ENCODE measurements at regions not wholly inside any gene's neighbourhood (a gene's known extent, or its start where the extent isn't known, plus 50 kb on each side); places are given as distances from the start of the nearest gene placed in this dataset.

DNA sequence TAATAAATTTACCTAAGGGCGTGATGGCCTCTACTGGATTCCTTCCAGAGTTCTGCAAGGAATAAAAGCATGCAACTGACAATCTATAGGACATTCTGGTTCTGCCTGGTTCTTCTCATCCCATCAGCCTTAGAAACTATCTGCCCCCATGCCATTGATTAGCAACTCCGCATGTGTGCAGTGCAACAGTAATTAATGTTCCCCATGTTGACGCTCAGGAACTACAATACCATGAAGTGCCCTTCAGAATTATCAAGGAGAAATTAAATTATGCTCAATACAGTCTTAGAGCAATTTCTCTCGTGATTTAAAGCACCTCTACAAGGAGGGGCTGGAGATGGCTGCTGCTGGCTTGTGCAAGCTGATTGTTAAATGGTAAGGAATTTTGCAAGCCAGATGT lies 61.7 kb upstream of the MAP4K3 start:
- no peak overlapping the region for H3K4me3 ChIP-seq
- ATAC-seq (no peak), DNase-seq (ENCODE audit: low read depth, low spot score) (no peak), FAIRE-seq (no peak)
- H3K79me2 ChIP-seq (ENCODE audit: control insufficient read depth, insufficient read depth, low read length), result no peaks in the 10 kb centered on the region
- no peak overlapping the region for H3K9ac ChIP-seq (ENCODE audit: control insufficient read depth, insufficient read depth, low read length)
- CTCF ChIA-PET, result no interaction called here
- TF ChIP-seq ZNF622 (IDR thresholded peaks at IDR 0.05) (no peak), KLF5 (IDR thresholded peaks at IDR 0.05; ENCODE audit: partially characterized antibody) (no peak), POLR2A (IDR thresholded peaks at IDR 0.05; ENCODE audit: low read depth, low read length) (no peak), FOXK2 (IDR thresholded peaks at IDR 0.05) (no peak), KDM1A (IDR thresholded peaks at IDR 0.05; ENCODE audit: borderline replicate concordance) (no peak), ZNF274 (IDR thresholded peaks at IDR 0.05; ENCODE audit: insufficient read depth, insufficient read length) (no peak), YBX1 (IDR thresholded peaks at IDR 0.05) (no peak)
- TF ChIP-seq, protein P1, sequence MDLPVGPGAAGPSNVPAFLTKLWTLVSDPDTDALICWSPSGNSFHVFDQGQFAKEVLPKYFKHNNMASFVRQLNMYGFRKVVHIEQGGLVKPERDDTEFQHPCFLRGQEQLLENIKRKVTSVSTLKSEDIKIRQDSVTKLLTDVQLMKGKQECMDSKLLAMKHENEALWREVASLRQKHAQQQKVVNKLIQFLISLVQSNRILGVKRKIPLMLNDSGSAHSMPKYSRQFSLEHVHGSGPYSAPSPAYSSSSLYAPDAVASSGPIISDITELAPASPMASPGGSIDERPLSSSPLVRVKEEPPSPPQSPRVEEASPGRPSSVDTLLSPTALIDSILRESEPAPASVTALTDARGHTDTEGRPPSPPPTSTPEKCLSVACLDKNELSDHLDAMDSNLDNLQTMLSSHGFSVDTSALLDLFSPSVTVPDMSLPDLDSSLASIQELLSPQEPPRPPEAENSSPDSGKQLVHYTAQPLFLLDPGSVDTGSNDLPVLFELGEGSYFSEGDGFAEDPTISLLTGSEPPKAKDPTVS (IDR thresholded peaks at IDR 0.05; ENCODE audit: low read depth, low read length), result no peak
- TF ChIP-seq, protein P2, sequence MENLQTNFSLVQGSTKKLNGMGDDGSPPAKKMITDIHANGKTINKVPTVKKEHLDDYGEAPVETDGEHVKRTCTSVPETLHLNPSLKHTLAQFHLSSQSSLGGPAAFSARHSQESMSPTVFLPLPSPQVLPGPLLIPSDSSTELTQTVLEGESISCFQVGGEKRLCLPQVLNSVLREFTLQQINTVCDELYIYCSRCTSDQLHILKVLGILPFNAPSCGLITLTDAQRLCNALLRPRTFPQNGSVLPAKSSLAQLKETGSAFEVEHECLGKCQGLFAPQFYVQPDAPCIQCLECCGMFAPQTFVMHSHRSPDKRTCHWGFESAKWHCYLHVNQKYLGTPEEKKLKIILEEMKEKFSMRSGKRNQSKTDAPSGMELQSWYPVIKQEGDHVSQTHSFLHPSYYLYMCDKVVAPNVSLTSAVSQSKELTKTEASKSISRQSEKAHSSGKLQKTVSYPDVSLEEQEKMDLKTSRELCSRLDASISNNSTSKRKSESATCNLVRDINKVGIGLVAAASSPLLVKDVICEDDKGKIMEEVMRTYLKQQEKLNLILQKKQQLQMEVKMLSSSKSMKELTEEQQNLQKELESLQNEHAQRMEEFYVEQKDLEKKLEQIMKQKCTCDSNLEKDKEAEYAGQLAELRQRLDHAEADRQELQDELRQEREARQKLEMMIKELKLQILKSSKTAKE (IDR thresholded peaks at IDR 0.05; ENCODE audit: low read depth, poor library complexity, severe bottlenecking), result no peak
- TF ChIP-seq, protein P3, sequence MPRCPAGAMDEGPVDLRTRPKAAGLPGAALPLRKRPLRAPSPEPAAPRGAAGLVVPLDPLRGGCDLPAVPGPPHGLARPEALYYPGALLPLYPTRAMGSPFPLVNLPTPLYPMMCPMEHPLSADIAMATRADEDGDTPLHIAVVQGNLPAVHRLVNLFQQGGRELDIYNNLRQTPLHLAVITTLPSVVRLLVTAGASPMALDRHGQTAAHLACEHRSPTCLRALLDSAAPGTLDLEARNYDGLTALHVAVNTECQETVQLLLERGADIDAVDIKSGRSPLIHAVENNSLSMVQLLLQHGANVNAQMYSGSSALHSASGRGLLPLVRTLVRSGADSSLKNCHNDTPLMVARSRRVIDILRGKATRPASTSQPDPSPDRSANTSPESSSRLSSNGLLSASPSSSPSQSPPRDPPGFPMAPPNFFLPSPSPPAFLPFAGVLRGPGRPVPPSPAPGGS (IDR thresholded peaks at IDR 0.05; ENCODE audit: borderline replicate concordance, insufficient read depth, low read depth, low read length, poor library complexity, severe bottlenecking), result no peak
- H3K9me3 ChIP-seq (replicated peaks; ENCODE audit: control insufficient read depth, insufficient read depth, low read length), result no peaks in the 10 kb centered on the region; the same call in 2 of the 3 replicates
- intact Hi-C loops (cut with micrococcal nuclease; ENCODE audit: unreplicated experiment), result loop anchor here (10.0 kb wide), 1 partner anchor 234 kb away; no protein-coding TSS in a partner anchor
- RAD21 ChIA-PET (ENCODE audit: unreplicated experiment), result no interaction called here
- H3K4me2 ChIP-seq (ENCODE audit: control insufficient read depth, insufficient read depth), result no peak overlapping the region
- no peak overlapping the region for H3K27ac ChIP-seq (ENCODE audit: control insufficient read depth, insufficient read depth)
- H3K36me3 ChIP-seq (ENCODE audit: control insufficient read depth in 2 of 2, insufficient read depth in 2 of 2, low read length in 1 of 2), result no peaks in the 10 kb centered on the region
- peaks cover 4% of the 10 kb centered on the region for H3K4me1 ChIP-seq (ENCODE audit: control insufficient read depth, insufficient read depth, low read length)
- no peaks in the 10 kb centered on the region for H4K20me1 ChIP-seq (ENCODE audit: control insufficient read depth, insufficient read depth)
- in situ Hi-C loops (cut with MboI), result no loop called here
- 84% methylated on average over 4 of the region's 4 CpGs for WGBS (ENCODE audit: insufficient coverage, insufficient replicate concordance, low lambda C conversion rate, missing lambda C conversion rate)
- no peak overlapping the region for H2AFZ ChIP-seq (ENCODE audit: control insufficient read depth, low read depth, low read length)
- POLR2A ChIA-PET, result no interaction called here
- no TSS peak for BruUV-seq (replicated peaks)
- peaks cover 2 to 3% of the 10 kb centered on the region in 2 experiments; a peak in 3 of 4 replicates for H3K27me3 ChIP-seq (replicated peaks in 1 of 2; ENCODE audit: control insufficient read depth in 2 of 2, insufficient read depth in 2 of 2, low read length in 1 of 2)
- SMC1A ChIA-PET (ENCODE audit: uncharacterized antibody, unreplicated experiment), result no interaction called here
